Ovary (tissue), 7 donors: ENCODE measurements at regions not wholly inside any gene's neighbourhood (a gene's known extent, or its start where the extent isn't known, plus 50 kb on each side); places are given as distances from the start of the nearest gene placed in this dataset.
A peak's percentile ranks its signal among the peaks of the same experiment; 100 is the strongest.

Experiments
- DNase-seq, 5 donors: peaks; one replicate each; pipeline ENCODE4 v3.0.0-alpha.2; 2019 to 2020
- H3K27ac ChIP-seq, 2 donors: fragments of 200-600 bp; one replicate each; pipeline versions ENCODE4 v1.5.1 to v1.8.0; 2019 to 2022
- H3K27me3 ChIP-seq: fragments of 200-600 bp; one replicate; pipeline ENCODE4 v1.8.0; 2022
- H3K36me3 ChIP-seq: fragments of 200-600 bp; sonication (generic); one replicate; pipeline ENCODE4 v1.5.1; 2019
- H3K4me1 ChIP-seq: one replicate; pipeline ENCODE4 v1.8.1; 2013; ENCODE audit warnings: mild to moderate bottlenecking, moderate library complexity; ENCODE audit not compliant: insufficient read depth
- H3K4me3 ChIP-seq: fragments of 200-600 bp; sonication (generic); one replicate; pipeline ENCODE4 v1.5.1; 2017
- H3K9me3 ChIP-seq, 2 donors: fragments of 200-600 bp in 1 of 2; sonication (generic) in 1 of 2; one replicate each; pipeline versions ENCODE4 v1.5.1 to v1.8.1; 2013 to 2019; ENCODE audit warnings: mild to moderate bottlenecking in 1 of 2, moderate library complexity in 1 of 2
- CTCF ChIP-seq, 3 donors: fragments of 450-650 bp in 2 of 3; fragments of 200-600 bp in 1 of 3; IDR thresholded peaks; one replicate each; pipeline versions ENCODE4 v1.5.1 to v1.8.0; 2016 to 2022; ENCODE audit warnings: antibody characterized with exemption in 3 of 3, mild to moderate bottlenecking in 1 of 3
- EP300 ChIP-seq: sonication (generic); formaldehyde crosslinking; IDR thresholded peaks from one replicate; pipeline ENCODE4 v1.6.1; 2017; ENCODE audit warnings: antibody characterized with exemption
- POLR2A ChIP-seq: fragments of 450-650 bp; IDR thresholded peaks from one replicate; pipeline ENCODE4 v1.6.1; 2017; ENCODE audit warnings: antibody characterized with exemption, mild to moderate bottlenecking, moderate library complexity
- WGBS, 3 donors: extraction: QIAGEN DNeasy Blood & Tissue Kit in 1 of 3; methylation state at CpG; one replicate each; pipeline versions ENCODE4 v1.1.5 to v1.1.7; 2013 to 2017; 5-methylcytosine and 5-hydroxymethylcytosine counted together
- intact Hi-C, 4 donors: fragments of 100-400 bp; cut with DNase I; formaldehyde crosslinking; loops; one replicate each; pipeline versions ENCODE4 v1.11.0 to v1.15.1; 2022 to 2023
- donor health status: DM: no; HTN: no; CAD: no; lungs with moderate emphysema.
- donor health status: DM: no; HTN: no; CAD: no.
- donor health status: Bipolar disorder and iron deficiency.
- donor health status: DM: no; HTN: no; CAD: no.
- donor health status: DM: yes; HTN: yes; CAD: no.

DNA sequence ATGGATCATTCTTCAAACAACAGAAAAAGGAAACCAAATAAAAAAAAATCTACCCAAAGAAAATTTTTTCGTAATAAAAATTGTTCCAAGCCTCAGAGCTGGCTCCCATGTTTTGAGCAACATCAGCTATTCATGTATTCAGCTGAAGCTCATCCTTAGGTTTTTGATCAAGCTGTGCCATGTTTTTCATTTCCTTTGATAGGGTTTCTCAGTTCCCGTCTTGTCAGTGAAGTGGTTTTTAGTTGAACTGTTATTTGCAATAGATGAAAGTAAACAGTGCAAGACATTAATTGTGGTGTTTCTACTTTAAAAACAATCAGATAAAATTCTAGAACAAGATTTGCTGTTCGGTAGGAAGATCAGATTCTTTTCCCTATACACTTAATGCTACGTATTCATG lies 55.4 kb upstream of the SPTSSB start:
- H3K4me3 ChIP-seq, result no peak overlapping the region
- no peaks in the 10 kb centered on the region for H3K36me3 ChIP-seq
- no peaks in the 10 kb centered on the region for H3K27me3 ChIP-seq
- 35 to 49% (median 39%) methylated on average over 4 of the region's 4 CpGs for WGBS, 3 donors
- TF ChIP-seq EP300 (no peak), POLR2A (no peak), CTCF (IDR thresholded peaks at IDR 0.05) (no peak)
- H3K9me3 ChIP-seq, result no peaks in the 10 kb centered on the region
- intact Hi-C loops, result loop anchor here in 2 of 4 donors (10.0 kb wide), 2 partner anchors 722 to 732 kb away; no protein-coding TSS in a partner anchor
- no peaks in the 10 kb centered on the region for H3K4me1 ChIP-seq
- no peak for DNase-seq
- H3K27ac ChIP-seq, result no peak overlapping the region

GRCh38 chr3:161423911-161424522 lies 52.7 kb upstream of the SPTSSB start:
- WGBS, 3 donors, result 52 to 55% (median 54%) methylated on average over 5 of the region's 5 CpGs
- TF ChIP-seq CTCF (IDR thresholded peaks at IDR 0.05) (peak; percentile 38 to 58 (median 47)), POLR2A (no peak), EP300 (no peak)

DNA sequence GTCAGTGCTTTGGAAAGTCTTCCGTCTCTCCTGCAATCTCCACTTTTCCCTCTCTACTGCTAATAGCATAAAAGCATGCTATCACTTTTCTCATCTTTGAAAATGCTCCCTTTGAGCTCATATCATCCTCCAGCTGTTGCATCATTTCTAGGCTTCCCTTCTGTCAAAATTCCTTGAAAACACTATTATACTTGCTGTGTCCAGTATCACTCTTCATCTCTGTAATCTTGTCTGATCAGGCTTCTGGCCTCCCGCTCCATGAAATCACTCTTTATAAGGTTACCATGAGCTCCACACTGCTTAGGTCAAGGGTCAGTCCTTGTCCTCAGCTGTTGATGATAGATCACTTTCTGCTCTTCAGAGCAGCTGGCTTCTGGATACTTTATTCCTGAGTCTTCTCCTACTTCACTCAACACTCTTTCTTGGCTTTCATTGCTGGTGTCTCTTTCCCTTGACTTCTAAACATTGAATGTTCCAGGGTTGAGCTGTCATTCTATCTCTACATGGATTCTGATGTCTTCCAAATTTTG lies 50.9 kb upstream of the SPTSSB start:
- TF ChIP-seq POLR2A (no peak), CTCF (IDR thresholded peaks at IDR 0.05) (no peak), EP300 (no peak)
- no peaks in the 10 kb centered on the region for H3K9me3 ChIP-seq
- 90 to 98% (median 93%) methylated on average over 2 of the region's 2 CpGs for WGBS, 3 donors
- no peak overlapping the region for H3K27ac ChIP-seq
- H3K4me1 ChIP-seq, result no peaks in the 10 kb centered on the region
- H3K27me3 ChIP-seq, result no peaks in the 10 kb centered on the region
- no peaks in the 10 kb centered on the region for H3K36me3 ChIP-seq
- intact Hi-C loops, result loop anchor here in 2 of 4 donors (10.0 kb wide), 2 partner anchors 717 to 727 kb away; no protein-coding TSS in a partner anchor
- H3K4me3 ChIP-seq, result no peak overlapping the region
- DNase-seq, result no peak

More at GRCh38 chr3:161423911-161424522, 52.7 kb upstream of the SPTSSB start:
- Histone ChIP-seq H3K9me3 (no peaks in the 10 kb centered on the region), H3K36me3 (no peaks in the 10 kb centered on the region), H3K27me3 (no peaks in the 10 kb centered on the region), H3K4me3 (no peak overlapping the region), H3K4me1 (no peaks in the 10 kb centered on the region), H3K27ac (no peak overlapping the region)
- DNase-seq, result no peak
- intact Hi-C loops, result loop anchor here in 2 of 4 donors (10.0 kb wide), 2 partner anchors 719 to 729 kb away; no protein-coding TSS in a partner anchor
